Amygdala (tissue), 56 donors: ENCODE measurements at regions not wholly inside any gene's neighbourhood (a gene's known extent, or its start where the extent isn't known, plus 50 kb on each side); places are given as distances from the start of the nearest gene placed in this dataset.

Experiments used
- DNase-seq, 56 donors: peaks; one replicate each; lab custom pipeline; 2025; lab: John Stamatoyannopoulos, UW

- no peak for DNase-seq
These were observed 244.3 kb upstream of the PHYHIPL start for GRCh38 chr10:58932126-58932525.

GRCh38 chr10:58932577-58933314, 243.7 kb upstream of the PHYHIPL start:
- DNase-seq, result no peak

GRCh38 chr10:58936364-58936763, 240.1 kb upstream of the PHYHIPL start:
- no peak for DNase-seq

GRCh38 chr10:58937423-58937822, 239.0 kb upstream of the PHYHIPL start:
- no peak for DNase-seq

- no peak for DNase-seq
These were observed 233.7 kb upstream of the PHYHIPL start for GRCh38 chr10:58942724-58943123.

- DNase-seq, result no peak
These were observed 233.1 kb upstream of the PHYHIPL start for GRCh38 chr10:58943256-58943890.

GRCh38 chr10:58943960-58944359, 232.5 kb upstream of the PHYHIPL start:
- no peak for DNase-seq

GRCh38 chr10:58948303-58948702, 228.1 kb upstream of the PHYHIPL start:
- no peak for DNase-seq

- no peak for DNase-seq
These were observed 225.8 kb upstream of the PHYHIPL start for GRCh38 chr10:58950618-58951017.

- DNase-seq, result no peak
These were observed 225.4 kb upstream of the PHYHIPL start for GRCh38 chr10:58951087-58951486.

GRCh38 chr10:58951746-58952145, 224.7 kb upstream of the PHYHIPL start:
- no peak for DNase-seq

- DNase-seq, result no peak
These were observed 224.3 kb upstream of the PHYHIPL start for GRCh38 chr10:58952162-58952601.

- peak in 27 of 56 donors; percentile 2 to 80 (median 27) for DNase-seq
These were observed 223.5 kb upstream of the PHYHIPL start for GRCh38 chr10:58952747-58953466.

- DNase-seq, result no peak
These were observed 222.3 kb upstream of the PHYHIPL start for GRCh38 chr10:58954178-58954577.

- DNase-seq, result no peak
These were observed 220.8 kb upstream of the PHYHIPL start for GRCh38 chr10:58955615-58956014.

- no peak for DNase-seq
These were observed 219.5 kb upstream of the PHYHIPL start for GRCh38 chr10:58956926-58957325.

GRCh38 chr10:58957517-58957916, 218.9 kb upstream of the PHYHIPL start:
- no peak for DNase-seq

GRCh38 chr10:58963101-58963534, 213.3 kb upstream of the PHYHIPL start:
- peak in 30 of 56 donors; percentile 5 to 73 (median 36) for DNase-seq

GRCh38 chr10:58963723-58964124, 212.7 kb upstream of the PHYHIPL start:
- DNase-seq, result peak in 54 of 56 donors; percentile 38 to 99 (median 90)

- DNase-seq, result no peak
These were observed 210.6 kb upstream of the PHYHIPL start for GRCh38 chr10:58965855-58966254.
